Upper lobe of left lung (tissue), 6 donors: ENCODE measurements at regions not wholly inside any gene's neighbourhood (a gene's known extent, or its start where the extent isn't known, plus 50 kb on each side); places are given as distances from the start of the nearest gene placed in this dataset.

Experiments used
- ATAC-seq, 2 donors: fragments of 200-7000 bp; cut with Tn5 transposase; one replicate each; pipeline ENCODE4 v1.9.1; 2022; ENCODE audit warnings: mild to moderate bottlenecking in 2 of 2, moderate library complexity in 2 of 2; ENCODE audit not compliant: low FRiP score in 2 of 2
- DNase-seq, 2 donors: peaks; one replicate each; pipeline ENCODE4 v3.0.0-alpha.2; 2019 to 2020
- H3K27ac ChIP-seq, 4 donors: fragments of 200-600 bp; sonication (generic); one replicate each; pipeline ENCODE4 v1.5.1; 2016 to 2019
- H3K27me3 ChIP-seq, 4 donors: fragments of 200-600 bp; sonication (generic); one replicate each; pipeline ENCODE4 v1.5.1; 2017 to 2019
- H3K36me3 ChIP-seq, 4 donors: fragments of 200-600 bp; sonication (generic); one replicate each; pipeline ENCODE4 v1.5.1; 2016 to 2019
- H3K4me1 ChIP-seq, 4 donors: fragments of 200-600 bp; sonication (generic); one replicate each; pipeline ENCODE4 v1.5.1; 2018 to 2019
- H3K4me3 ChIP-seq, 4 donors: fragments of 200-600 bp; sonication (generic); one replicate each; pipeline ENCODE4 v1.5.1; 2017 to 2019; ENCODE audit warnings: mild to moderate bottlenecking in 2 of 4, moderate library complexity in 1 of 4
- H3K9me3 ChIP-seq, 4 donors: fragments of 200-600 bp; sonication (generic); one replicate each; pipeline ENCODE4 v1.5.1; 2018 to 2019
- CTCF ChIP-seq, 6 experiments: fragments of 450-650 bp in 4 of 6; fragments of 200-600 bp in 2 of 6; sonication (generic) in 2 of 6; IDR thresholded peaks; one replicate each; pipeline ENCODE4 v1.5.1; 2016 to 2019; ENCODE audit warnings: antibody characterized with exemption in 6 of 6
- EP300 ChIP-seq, 4 donors: sonication (generic); formaldehyde crosslinking; IDR thresholded peaks; one replicate each; pipeline ENCODE4 v1.5.1; 2017; ENCODE audit warnings: antibody characterized with exemption in 4 of 4, control low read depth in 2 of 4
- POLR2A ChIP-seq, 4 donors: fragments of 450-650 bp; IDR thresholded peaks; one replicate each; pipeline ENCODE4 v1.5.1; 2016 to 2017; ENCODE audit warnings: antibody characterized with exemption in 4 of 4, mild to moderate bottlenecking in 2 of 4
- POLR2AphosphoS5 ChIP-seq, 2 donors: sonication (generic); formaldehyde crosslinking; IDR thresholded peaks; one replicate each; pipeline ENCODE4 v1.5.1; 2017; ENCODE audit warnings: antibody characterized with exemption in 2 of 2
- WGBS, 2 donors: methylation state at CpG; one replicate each; pipeline ENCODE4 v1.1.5; 2017 to 2018; 5-methylcytosine and 5-hydroxymethylcytosine counted together
- donor health status: DM: no; HTN: no; CAD: no; lungs with moderate emphysema.
- donor health status: DM: no; HTN: yes; CAD: no; lungs with severe emphysema.

- Histone ChIP-seq H3K4me3 (no peak overlapping the region), H3K4me1 (no peaks in the 10 kb centered on the region), H3K27ac (no peak overlapping the region), H3K27me3 (no peaks in the 10 kb centered on the region), H3K36me3 (no peaks in the 10 kb centered on the region), H3K9me3 (no peaks in the 10 kb centered on the region)
- TF ChIP-seq POLR2AphosphoS5 (IDR thresholded peaks at IDR 0.05) (no peak), POLR2A (IDR thresholded peaks at IDR 0.05) (no peak), EP300 (IDR thresholded peaks at IDR 0.05) (no peak), CTCF (IDR thresholded peaks at IDR 0.05) (no peak)
- DNase-seq (no peak), ATAC-seq (no peak)
- 72 to 75% methylated on average over 6 of the region's 6 CpGs for WGBS, 2 donors
Observed at GRCh38 chr13:78784014-78784750, 125.2 kb upstream of the OBI1 start.

- Histone ChIP-seq H3K4me3 (no peak overlapping the region), H3K36me3 (no peaks in the 10 kb centered on the region), H3K27ac (no peak overlapping the region), H3K4me1 (no peaks in the 10 kb centered on the region), H3K9me3 (no peaks in the 10 kb centered on the region), H3K27me3 (no peaks in the 10 kb centered on the region)
- ATAC-seq (no peak), DNase-seq (no peak)
- TF ChIP-seq POLR2A (IDR thresholded peaks at IDR 0.05): no peak
- 46 to 60% methylated on average over 3 of the region's 3 CpGs for WGBS, 2 donors
Observed at GRCh38 chr13:78780708-78781107, 121.8 kb upstream of the OBI1 start.

- no peaks in the 10 kb centered on the region for H3K4me1 ChIP-seq
- no peak overlapping the region for H3K4me3 ChIP-seq
- 78 to 79% methylated on average over 3 of the region's 3 CpGs for WGBS, 2 donors
- ATAC-seq (no peak), DNase-seq (no peak)
- H3K36me3 ChIP-seq: no peaks in the 10 kb centered on the region
- no peak overlapping the region for H3K27ac ChIP-seq
- H3K9me3 ChIP-seq: no peaks in the 10 kb centered on the region
- no peaks in the 10 kb centered on the region for H3K27me3 ChIP-seq
- TF ChIP-seq POLR2AphosphoS5 (IDR thresholded peaks at IDR 0.05): no peak
- no peak for TF ChIP-seq EP300 (IDR thresholded peaks at IDR 0.05)
Observed at GRCh38 chr13:78779608-78780007, 120.7 kb upstream of the OBI1 start.

- 63 to 67% methylated on average over 6 of the region's 6 CpGs for WGBS, 2 donors
- H3K4me1 ChIP-seq: no peaks in the 10 kb centered on the region
Observed at GRCh38 chr13:78777976-78778375, 119.0 kb upstream of the OBI1 start.

GRCh38 chr13:78777396-78777795 is 118.4 kb upstream of the OBI1 start:
- WGBS, 2 donors: 47 to 71% methylated on average over 4 of the region's 4 CpGs
- Histone ChIP-seq H3K4me3 (no peak overlapping the region), H3K4me1 (no peaks in the 10 kb centered on the region), H3K9me3 (no peaks in the 10 kb centered on the region), H3K36me3 (no peaks in the 10 kb centered on the region), H3K27ac (no peak overlapping the region), H3K27me3 (no peaks in the 10 kb centered on the region)
- TF ChIP-seq POLR2AphosphoS5 (IDR thresholded peaks at IDR 0.05) (no peak), EP300 (IDR thresholded peaks at IDR 0.05) (no peak), CTCF (IDR thresholded peaks at IDR 0.05) (no peak)
- no peak for ATAC-seq
- DNase-seq: no peak

More at GRCh38 chr13:78777976-78778375, 119.0 kb upstream of the OBI1 start:
- TF ChIP-seq CTCF (IDR thresholded peaks at IDR 0.05) (no peak), POLR2AphosphoS5 (IDR thresholded peaks at IDR 0.05) (no peak), POLR2A (IDR thresholded peaks at IDR 0.05) (no peak), EP300 (IDR thresholded peaks at IDR 0.05) (no peak)
- no peak overlapping the region for H3K27ac ChIP-seq
- no peak overlapping the region for H3K4me3 ChIP-seq
- no peaks in the 10 kb centered on the region for H3K27me3 ChIP-seq
- no peaks in the 10 kb centered on the region for H3K9me3 ChIP-seq
- no peak for DNase-seq
- ATAC-seq: no peak
- H3K36me3 ChIP-seq: no peaks in the 10 kb centered on the region

- ATAC-seq (no peak), DNase-seq (no peak)
- Histone ChIP-seq H3K36me3 (no peaks in the 10 kb centered on the region), H3K9me3 (no peaks in the 10 kb centered on the region), H3K4me1 (no peaks in the 10 kb centered on the region), H3K4me3 (no peak overlapping the region), H3K27ac (no peak overlapping the region), H3K27me3 (no peaks in the 10 kb centered on the region)
- no peak for TF ChIP-seq CTCF (IDR thresholded peaks at IDR 0.05)
Observed at GRCh38 chr13:78772933-78773332, 114.0 kb upstream of the OBI1 start.
